ENCODE measurements at regions not wholly inside any gene's neighbourhood (a gene's known extent, or its start where the extent isn't known, plus 50 kb on each side); places are given as distances from the start of the nearest gene placed in this dataset.

GRCh38 chr9:90047828-90048227 is 443.0 kb downstream of the GADD45G start:
- peaks cover 9% of the 10 kb centered on the region for H3K4me1 ChIP-seq
- no peak overlapping the region for H3K4me3 ChIP-seq
- H3K27me3 ChIP-seq (ENCODE audit: low read depth): no peaks in the 10 kb centered on the region
- no peak for TF ChIP-seq CTCF (IDR thresholded peaks at IDR 0.05)
- DNase-seq (no peak), ATAC-seq (no peak)
- intact Hi-C loops (cut with DNase I): no loop called here
- H3K27ac ChIP-seq: no peak overlapping the region
- no peaks in the 10 kb centered on the region for H3K36me3 ChIP-seq
- no peaks in the 10 kb centered on the region for H3K9me3 ChIP-seq

GRCh38 chr9:90052366-90052765 is 447.6 kb downstream of the GADD45G start:
- DNase-seq (no peak), ATAC-seq (no peak)
- H3K27ac ChIP-seq: no peak overlapping the region
- intact Hi-C loops (cut with DNase I): no loop called here
- no peak for TF ChIP-seq CTCF (IDR thresholded peaks at IDR 0.05)
- H3K4me1 ChIP-seq: no peaks in the 10 kb centered on the region
- no peaks in the 10 kb centered on the region for H3K9me3 ChIP-seq
- no peaks in the 10 kb centered on the region for H3K36me3 ChIP-seq
- no peaks in the 10 kb centered on the region for H3K27me3 ChIP-seq (ENCODE audit: low read depth)
- no peak overlapping the region for H3K4me3 ChIP-seq

- peak; percentile 18 for TF ChIP-seq CTCF (IDR thresholded peaks at IDR 0.05)
- Histone ChIP-seq H3K27me3 (ENCODE audit: low read depth) (no peaks in the 10 kb centered on the region), H3K9me3 (no peaks in the 10 kb centered on the region), H3K4me3 (no peak overlapping the region), H3K27ac (no peak overlapping the region), H3K36me3 (no peaks in the 10 kb centered on the region), H3K4me1 (no peaks in the 10 kb centered on the region)
- DNase-seq (no peak), ATAC-seq (no peak)
- intact Hi-C loops (cut with DNase I): no loop called here
Observed at GRCh38 chr9:90053027-90053426, 448.2 kb downstream of the GADD45G start.

GRCh38 chr9:90054810-90055209 is 450.0 kb downstream of the GADD45G start:
- Histone ChIP-seq H3K4me3 (no peak overlapping the region), H3K27ac (no peak overlapping the region), H3K4me1 (no peaks in the 10 kb centered on the region), H3K36me3 (no peaks in the 10 kb centered on the region), H3K9me3 (no peaks in the 10 kb centered on the region), H3K27me3 (ENCODE audit: low read depth) (no peaks in the 10 kb centered on the region)
- no peak for DNase-seq
- ATAC-seq: no peak
- intact Hi-C loops (cut with DNase I): no loop called here
- TF ChIP-seq CTCF (IDR thresholded peaks at IDR 0.05): no peak

GRCh38 chr9:90055226-90055625 is 450.4 kb downstream of the GADD45G start:
- TF ChIP-seq CTCF (IDR thresholded peaks at IDR 0.05): no peak
- Histone ChIP-seq H3K27me3 (ENCODE audit: low read depth) (no peaks in the 10 kb centered on the region), H3K36me3 (no peaks in the 10 kb centered on the region), H3K9me3 (no peaks in the 10 kb centered on the region), H3K4me3 (no peak overlapping the region), H3K4me1 (no peaks in the 10 kb centered on the region), H3K27ac (no peak overlapping the region)
- no peak for ATAC-seq
- intact Hi-C loops (cut with DNase I): no loop called here
- no peak for DNase-seq

- Histone ChIP-seq H3K4me1 (no peaks in the 10 kb centered on the region), H3K27me3 (ENCODE audit: low read depth) (no peaks in the 10 kb centered on the region), H3K36me3 (no peaks in the 10 kb centered on the region), H3K9me3 (no peaks in the 10 kb centered on the region), H3K27ac (no peak overlapping the region), H3K4me3 (no peak overlapping the region)
- intact Hi-C loops (cut with DNase I): no loop called here
- no peak for TF ChIP-seq CTCF (IDR thresholded peaks at IDR 0.05)
- ATAC-seq (no peak), DNase-seq (no peak)
Observed at GRCh38 chr9:90057361-90057760, 452.5 kb downstream of the GADD45G start.

All from lower lobe of right lung (tissue), 2 donors.